ENCODE measurements at regions not wholly inside any gene's neighbourhood (a gene's known extent, or its start where the extent isn't known, plus 50 kb on each side); places are given as distances from the start of the nearest gene placed in this dataset.

GRCh38 chr1:57848406-57848805 is 424.5 kb upstream of the DAB1 start:
- no peak for DNase-seq

- DNase-seq = no peak
Observed at GRCh38 chr1:57845041-57845440, 421.2 kb upstream of the DAB1 start.

GRCh38 chr1:57844382-57844980 is 420.6 kb upstream of the DAB1 start:
- DNase-seq = no peak

GRCh38 chr1:57843760-57844159 is 419.9 kb upstream of the DAB1 start:
- no peak for DNase-seq

GRCh38 chr1:57839526-57839925 is 415.7 kb upstream of the DAB1 start:
- no peak for DNase-seq

GRCh38 chr1:57839067-57839466 is 415.2 kb upstream of the DAB1 start:
- DNase-seq = no peak

GRCh38 chr1:57835620-57836019 is 411.8 kb upstream of the DAB1 start:
- no peak for DNase-seq

GRCh38 chr1:57833296-57833695 is 409.4 kb upstream of the DAB1 start:
- no peak for DNase-seq

- no peak for DNase-seq
Observed at GRCh38 chr1:57832612-57833011, 408.8 kb upstream of the DAB1 start.

GRCh38 chr1:57831624-57832023 is 407.8 kb upstream of the DAB1 start:
- no peak for DNase-seq

GRCh38 chr1:57826535-57826934 is 402.7 kb upstream of the DAB1 start:
- no peak for DNase-seq

GRCh38 chr1:57824535-57824934 is 400.7 kb upstream of the DAB1 start:
- no peak for DNase-seq

- no peak for DNase-seq
Observed at GRCh38 chr1:57820356-57821095, 396.7 kb upstream of the DAB1 start.

GRCh38 chr1:57819893-57820292 is 396.0 kb upstream of the DAB1 start:
- no peak for DNase-seq

- DNase-seq = no peak
Observed at GRCh38 chr1:57803586-57803985, 379.7 kb upstream of the DAB1 start.

GRCh38 chr1:57800376-57800775 is 376.5 kb upstream of the DAB1 start:
- DNase-seq = no peak

GRCh38 chr1:57799490-57800115 is 375.7 kb upstream of the DAB1 start:
- no peak for DNase-seq

- DNase-seq = no peak
Observed at GRCh38 chr1:57798543-57798942, 374.7 kb upstream of the DAB1 start.

GRCh38 chr1:57797084-57797483 is 373.2 kb upstream of the DAB1 start:
- DNase-seq = no peak

GRCh38 chr1:57796616-57797015 is 372.8 kb upstream of the DAB1 start:
- DNase-seq = no peak

GRCh38 chr1:57795886-57796285 is 372.0 kb upstream of the DAB1 start:
- DNase-seq = no peak

- DNase-seq = no peak
Observed at GRCh38 chr1:57794078-57794477, 370.2 kb upstream of the DAB1 start.

GRCh38 chr1:57791497-57791896 is 367.6 kb upstream of the DAB1 start:
- no peak for DNase-seq

GRCh38 chr1:57789936-57790335 is 366.1 kb upstream of the DAB1 start:
- no peak for DNase-seq
